ENCODE measurements at regions not wholly inside any gene's neighbourhood (a gene's known extent, or its start where the extent isn't known, plus 50 kb on each side); places are given as distances from the start of the nearest gene placed in this dataset.
"Not testable (repeated sequence)": the region's sequence is repeated elsewhere in the genome, so short reads cannot be mapped to it uniquely, and the experiment has no call there.

- in situ Hi-C loops (cut with HindIII; ENCODE audit: low pct_unique_long_range_greater_than_20kb, low sequenced_read_pairs); DNase-seq (ENCODE audit: low read depth, low spot score): not testable (repeated sequence)
Measured at GRCh38 chr7:69106449-69106848, 491.8 kb upstream of the AUTS2 start.

GRCh38 chr7:69106946-69107345 is 491.3 kb upstream of the AUTS2 start:
- in situ Hi-C loops (cut with HindIII; ENCODE audit: low pct_unique_long_range_greater_than_20kb, low sequenced_read_pairs); DNase-seq (ENCODE audit: low read depth, low spot score): not testable (repeated sequence)

- in situ Hi-C loops (cut with HindIII; ENCODE audit: low pct_unique_long_range_greater_than_20kb, low sequenced_read_pairs) = no loop called here
Measured at GRCh38 chr7:69108097-69108496, 490.2 kb upstream of the AUTS2 start.

GRCh38 chr7:69109246-69109645 is 489.0 kb upstream of the AUTS2 start:
- in situ Hi-C loops (cut with HindIII; ENCODE audit: low pct_unique_long_range_greater_than_20kb, low sequenced_read_pairs) = no loop called here
- DNase-seq (ENCODE audit: low read depth, low spot score) = no peak

More at GRCh38 chr7:69108097-69108496, 490.2 kb upstream of the AUTS2 start:
- no peak for DNase-seq (ENCODE audit: low read depth, low spot score)

- in situ Hi-C loops (cut with HindIII; ENCODE audit: low pct_unique_long_range_greater_than_20kb, low sequenced_read_pairs) = no loop called here
- no peak for DNase-seq (ENCODE audit: low read depth, low spot score)
Measured at GRCh38 chr7:69109879-69110278, 488.4 kb upstream of the AUTS2 start.

GRCh38 chr7:69110450-69111050 is 487.7 kb upstream of the AUTS2 start:
- DNase-seq (ENCODE audit: low read depth, low spot score) = no peak
- in situ Hi-C loops (cut with HindIII; ENCODE audit: low pct_unique_long_range_greater_than_20kb, low sequenced_read_pairs) = no loop called here

- DNase-seq (ENCODE audit: low read depth, low spot score) = no peak
- in situ Hi-C loops (cut with HindIII; ENCODE audit: low pct_unique_long_range_greater_than_20kb, low sequenced_read_pairs) = no loop called here
Measured at GRCh38 chr7:69114374-69114773, 483.9 kb upstream of the AUTS2 start.

GRCh38 chr7:69115788-69116187 is 482.5 kb upstream of the AUTS2 start:
- in situ Hi-C loops (cut with HindIII; ENCODE audit: low pct_unique_long_range_greater_than_20kb, low sequenced_read_pairs) = no loop called here
- DNase-seq (ENCODE audit: low read depth, low spot score) = no peak

GRCh38 chr7:69116196-69116595 is 482.1 kb upstream of the AUTS2 start:
- DNase-seq (ENCODE audit: low read depth, low spot score); in situ Hi-C loops (cut with HindIII; ENCODE audit: low pct_unique_long_range_greater_than_20kb, low sequenced_read_pairs): not testable (repeated sequence)

GRCh38 chr7:69122953-69123352 is 475.3 kb upstream of the AUTS2 start:
- no peak for DNase-seq (ENCODE audit: low read depth, low spot score)
- in situ Hi-C loops (cut with HindIII; ENCODE audit: low pct_unique_long_range_greater_than_20kb, low sequenced_read_pairs) = no loop called here

GRCh38 chr7:69126896-69127479 is 471.3 kb upstream of the AUTS2 start:
- no peak for DNase-seq (ENCODE audit: low read depth, low spot score)
- in situ Hi-C loops (cut with HindIII; ENCODE audit: low pct_unique_long_range_greater_than_20kb, low sequenced_read_pairs) = no loop called here

- no peak for DNase-seq (ENCODE audit: low read depth, low spot score)
Measured at GRCh38 chr7:69129524-69129923, 468.8 kb upstream of the AUTS2 start.

GRCh38 chr7:69129951-69130350 is 468.3 kb upstream of the AUTS2 start:
- in situ Hi-C loops (cut with HindIII; ENCODE audit: low pct_unique_long_range_greater_than_20kb, low sequenced_read_pairs) = no loop called here
- DNase-seq (ENCODE audit: low read depth, low spot score) = no peak

More at GRCh38 chr7:69129524-69129923, 468.8 kb upstream of the AUTS2 start:
- in situ Hi-C loops (cut with HindIII; ENCODE audit: low pct_unique_long_range_greater_than_20kb, low sequenced_read_pairs) = no loop called here

GRCh38 chr7:69130396-69130795 is 467.9 kb upstream of the AUTS2 start:
- in situ Hi-C loops (cut with HindIII; ENCODE audit: low pct_unique_long_range_greater_than_20kb, low sequenced_read_pairs) = no loop called here
- DNase-seq (ENCODE audit: low read depth, low spot score) = no peak

- DNase-seq (ENCODE audit: low read depth, low spot score) = no peak
- in situ Hi-C loops (cut with HindIII; ENCODE audit: low pct_unique_long_range_greater_than_20kb, low sequenced_read_pairs) = no loop called here
Measured at GRCh38 chr7:69134316-69134715, 464.0 kb upstream of the AUTS2 start.

GRCh38 chr7:69147631-69148030 is 450.6 kb upstream of the AUTS2 start:
- in situ Hi-C loops (cut with HindIII; ENCODE audit: low pct_unique_long_range_greater_than_20kb, low sequenced_read_pairs) = no loop called here
- DNase-seq (ENCODE audit: low read depth, low spot score) = no peak

GRCh38 chr7:69149804-69150782 is 448.2 kb upstream of the AUTS2 start:
- no peak for DNase-seq (ENCODE audit: low read depth, low spot score)
- in situ Hi-C loops (cut with HindIII; ENCODE audit: low pct_unique_long_range_greater_than_20kb, low sequenced_read_pairs) = no loop called here

GRCh38 chr7:69162326-69162725 is 435.9 kb upstream of the AUTS2 start:
- no peak for DNase-seq (ENCODE audit: low read depth, low spot score)
- in situ Hi-C loops (cut with HindIII; ENCODE audit: low pct_unique_long_range_greater_than_20kb, low sequenced_read_pairs) = no loop called here
